ENCODE measurements at regions not wholly inside any gene's neighbourhood (a gene's known extent, or its start where the extent isn't known, plus 50 kb on each side); places are given as distances from the start of the nearest gene placed in this dataset.
A peak's percentile ranks its signal among the peaks of the same experiment; 100 is the strongest.

- H4K20me1 ChIP-seq (ENCODE audit: control insufficient read depth, insufficient read depth, insufficient read length), result no peaks in the 10 kb centered on the region
- H2BK5ac ChIP-seq (ENCODE audit: insufficient read length, low read length), result no peak overlapping the region
- no peak overlapping the region for H3K18ac ChIP-seq (ENCODE audit: insufficient read length, low read depth, low read length)
- H3K27ac ChIP-seq (ENCODE audit: insufficient read length, low read depth, low read length), result no peak overlapping the region
- no peak overlapping the region for H2BK15ac ChIP-seq (ENCODE audit: low read depth, low read length)
- H3K4me1 Mint-ChIP-seq, result peaks cover 51 to 56% of the 10 kb centered on the region in 2 experiments
- H2AK5ac ChIP-seq (ENCODE audit: insufficient read length, low read length), result no peak overlapping the region
- no peaks in the 10 kb centered on the region for H3K23me2 ChIP-seq (ENCODE audit: insufficient read length, low read depth, low read length, poor library complexity, severe bottlenecking)
- no peak overlapping the region for H3K27ac Mint-ChIP-seq
- H3K9me3 ChIP-seq (ENCODE audit: control insufficient read depth, low read depth, low read length), result no peaks in the 10 kb centered on the region
- no peaks in the 10 kb centered on the region for H3K79me1 ChIP-seq (ENCODE audit: insufficient read depth, low read depth, low read length, poor library complexity, severe bottlenecking)
- no peak overlapping the region for H3K9ac ChIP-seq (ENCODE audit: extremely low read depth, insufficient read length, low read length)
- H2BK20ac ChIP-seq (ENCODE audit: low read depth, low read length, poor library complexity, severe bottlenecking), result no peak overlapping the region
- no peaks in the 10 kb centered on the region for H3K79me2 ChIP-seq (ENCODE audit: insufficient read depth, low read length)
- no peaks in the 10 kb centered on the region; a peak in 1 of 5 replicates for H3K9me3 Mint-ChIP-seq
- H3K4me3 Mint-ChIP-seq, result no peak overlapping the region
- no peak for TF ChIP-seq CTCF (conservative IDR thresholded peaks at IDR 0.05)
- peaks cover 12% of the 10 kb centered on the region for H3K4me1 ChIP-seq (ENCODE audit: insufficient read depth, low read length)
- H4K91ac ChIP-seq (ENCODE audit: insufficient read length, low read depth, low read length), result no peak overlapping the region
- H3K23ac ChIP-seq (ENCODE audit: insufficient read length, low read depth, low read length), result no peak overlapping the region
- H3T11ph ChIP-seq (ENCODE audit: low read length), result no peak overlapping the region
- DNase-seq, result peak; percentile 43
- no peak overlapping the region for H2BK120ac ChIP-seq (ENCODE audit: low read depth, low read length, poor library complexity, severe bottlenecking)
- no peak overlapping the region for H3K56ac ChIP-seq (ENCODE audit: insufficient read length, low read depth, low read length)
- no peaks in the 10 kb centered on the region; a peak in 1 of 7 replicates for H3K36me3 Mint-ChIP-seq (ENCODE audit: insufficient read depth in 1 of 3, low read depth in 3 of 3)
- no peak overlapping the region for H2BK12ac ChIP-seq (ENCODE audit: insufficient read length, low read depth, low read length)
- no peak overlapping the region for H3K4ac ChIP-seq (ENCODE audit: low read depth, low read length)
- WGBS (ENCODE audit: extremely low coverage, insufficient read length, low lambda C conversion rate), result no CpG with 5 or more reads among the region's 9 CpGs
- H3K4me2 ChIP-seq (ENCODE audit: insufficient read depth, insufficient read length, low read length), result no peak overlapping the region
- no peak overlapping the region for H3K14ac ChIP-seq (ENCODE audit: insufficient read depth, low read length)
- no peak overlapping the region for H4K8ac ChIP-seq (replicated peaks; ENCODE audit: insufficient read length, low read depth, low read length)
- H3K27me3 ChIP-seq (ENCODE audit: insufficient read depth, low read length), result no peaks in the 10 kb centered on the region; the same call in 1 of the 2 replicates
- no peak overlapping the region for H2AFZ ChIP-seq (ENCODE audit: low read length)
- H3K27me3 Mint-ChIP-seq (ENCODE audit: low read depth), result peaks cover 6% of the 10 kb centered on the region; the same call in 1 of the 2 replicates
- H4K5ac ChIP-seq (ENCODE audit: insufficient read length, low read depth, low read length), result no peak overlapping the region
Measured at GRCh38 chr18:24987303-24988252, 364.4 kb downstream of the ZNF521 start.
